Vagina (tissue), 2 donors: ENCODE measurements at regions not wholly inside any gene's neighbourhood (a gene's known extent, or its start where the extent isn't known, plus 50 kb on each side); places are given as distances from the start of the nearest gene placed in this dataset.

Experiments used
- DNase-seq, 2 donors: peaks; one replicate each; pipeline ENCODE4 v3.0.0-alpha.2; 2017; ENCODE audit errors: extremely low spot score in 2 of 2
- H3K27ac ChIP-seq: fragments of 200-600 bp; sonication (generic); one replicate; pipeline ENCODE4 v1.5.1; 2019
- H3K27me3 ChIP-seq: fragments of 200-600 bp; sonication (generic); one replicate; pipeline ENCODE4 v1.5.1; 2019
- H3K36me3 ChIP-seq, 2 donors: fragments of 200-600 bp; sonication (generic); one replicate each; pipeline ENCODE4 v1.5.1; 2017 to 2019
- H3K4me1 ChIP-seq: fragments of 200-600 bp; sonication (generic); one replicate; pipeline ENCODE4 v1.5.1; 2019
- H3K4me3 ChIP-seq, 2 donors: fragments of 200-600 bp; sonication (generic); 1 replicate in 1 of 2; 2 replicates in 1 of 2; pipeline ENCODE4 v1.5.1; 2016 to 2019
- H3K9me3 ChIP-seq: fragments of 200-600 bp; sonication (generic); one replicate; pipeline ENCODE4 v1.5.1; 2019
- POLR2A ChIP-seq, 2 donors: fragments of 450-650 bp; IDR thresholded peaks; one replicate each; pipeline ENCODE4 v1.6.1; 2017; ENCODE audit warnings: antibody characterized with exemption in 2 of 2, mild to moderate bottlenecking in 2 of 2, moderate library complexity in 2 of 2
- POLR2AphosphoS5 ChIP-seq, 2 donors: sonication (generic); formaldehyde crosslinking; IDR thresholded peaks; one replicate each; pipeline ENCODE4 v1.9.0; 2017; ENCODE audit warnings: antibody characterized with exemption in 2 of 2, mild to moderate bottlenecking in 2 of 2, low read depth in 1 of 2; ENCODE audit not compliant: insufficient read depth in 1 of 2
- intact Hi-C: fragments of 100-400 bp; cut with DNase I; formaldehyde crosslinking; loops from one replicate; pipeline ENCODE4 v1.15.1; 2023
- TF ChIP-seq, protein P1 (sequence below), 3 experiments: fragments of 450-650 bp in 2 of 3; fragments of 200-600 bp in 1 of 3; sonication (generic) in 1 of 3; IDR thresholded peaks; one replicate each; pipeline ENCODE4 v1.5.1; 2017 to 2019; ENCODE audit warnings: antibody characterized with exemption in 3 of 3, mild to moderate bottlenecking in 2 of 3, moderate library complexity in 2 of 3

- Histone ChIP-seq H3K4me1 (no peaks in the 10 kb centered on the region), H3K27ac (no peak overlapping the region), H3K9me3 (peaks cover 6% of the 10 kb centered on the region), H3K27me3 (no peaks in the 10 kb centered on the region), H3K4me3 (no peak overlapping the region), H3K36me3 (no peaks in the 10 kb centered on the region)
- DNase-seq, result no peak
- intact Hi-C loops, result no loop called here
- TF ChIP-seq, protein P1, sequence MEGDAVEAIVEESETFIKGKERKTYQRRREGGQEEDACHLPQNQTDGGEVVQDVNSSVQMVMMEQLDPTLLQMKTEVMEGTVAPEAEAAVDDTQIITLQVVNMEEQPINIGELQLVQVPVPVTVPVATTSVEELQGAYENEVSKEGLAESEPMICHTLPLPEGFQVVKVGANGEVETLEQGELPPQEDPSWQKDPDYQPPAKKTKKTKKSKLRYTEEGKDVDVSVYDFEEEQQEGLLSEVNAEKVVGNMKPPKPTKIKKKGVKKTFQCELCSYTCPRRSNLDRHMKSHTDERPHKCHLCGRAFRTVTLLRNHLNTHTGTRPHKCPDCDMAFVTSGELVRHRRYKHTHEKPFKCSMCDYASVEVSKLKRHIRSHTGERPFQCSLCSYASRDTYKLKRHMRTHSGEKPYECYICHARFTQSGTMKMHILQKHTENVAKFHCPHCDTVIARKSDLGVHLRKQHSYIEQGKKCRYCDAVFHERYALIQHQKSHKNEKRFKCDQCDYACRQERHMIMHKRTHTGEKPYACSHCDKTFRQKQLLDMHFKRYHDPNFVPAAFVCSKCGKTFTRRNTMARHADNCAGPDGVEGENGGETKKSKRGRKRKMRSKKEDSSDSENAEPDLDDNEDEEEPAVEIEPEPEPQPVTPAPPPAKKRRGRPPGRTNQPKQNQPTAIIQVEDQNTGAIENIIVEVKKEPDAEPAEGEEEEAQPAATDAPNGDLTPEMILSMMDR (IDR thresholded peaks at IDR 0.05), result no peak
- TF ChIP-seq POLR2A (IDR thresholded peaks at IDR 0.05), result no peak
- no peak for TF ChIP-seq POLR2AphosphoS5 (IDR thresholded peaks at IDR 0.05; ENCODE audit: insufficient read depth in 1 of 2, low read depth in 1 of 2)
These were observed 175.2 kb downstream of the RND3 start for GRCh38 chr2:150312271-150312670.

DNA sequence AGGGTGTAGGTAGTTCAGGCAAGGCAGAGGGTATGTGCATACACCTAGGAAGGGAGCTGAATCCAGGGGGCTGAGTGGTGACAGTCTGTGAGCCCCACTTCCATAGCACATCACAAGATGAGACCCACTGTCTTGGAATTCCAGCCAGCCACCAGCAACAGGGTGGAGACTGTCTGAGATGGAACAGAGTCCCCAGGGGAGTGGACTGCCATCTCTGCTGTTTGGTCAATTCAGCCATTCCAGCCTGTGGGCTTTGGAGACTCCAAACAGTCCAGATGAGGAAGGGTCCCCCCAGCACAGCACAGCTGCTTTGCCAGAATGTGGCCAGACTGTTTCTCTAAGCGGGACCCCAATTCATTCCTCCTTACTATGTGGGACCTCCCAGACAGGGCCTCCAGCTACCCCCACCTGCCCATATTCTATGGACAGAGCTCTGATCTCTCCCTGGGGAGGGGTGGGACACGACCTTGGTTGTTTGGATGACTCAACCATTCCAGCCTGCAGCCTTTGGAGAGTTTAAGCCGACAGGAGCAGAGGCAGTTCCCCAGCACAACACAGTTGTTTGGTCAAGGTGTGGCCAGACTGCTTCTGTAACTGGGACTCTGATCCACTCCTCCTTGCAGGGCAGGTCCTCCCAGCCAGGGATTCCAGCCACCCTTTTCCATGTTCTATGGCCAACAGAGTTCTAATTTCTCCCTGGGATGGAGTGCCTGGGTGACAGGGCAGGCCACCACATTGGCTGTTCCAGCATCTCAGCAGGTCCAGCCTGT is 178.0 kb downstream of the RND3 start:
- Histone ChIP-seq H3K27me3 (no peaks in the 10 kb centered on the region), H3K27ac (no peak overlapping the region)
- DNase-seq, result no peak

GRCh38 chr2:150307258-150307657 is 180.2 kb downstream of the RND3 start:
- no peaks in the 10 kb centered on the region for H3K4me1 ChIP-seq
- H3K36me3 ChIP-seq, result no peaks in the 10 kb centered on the region
- H3K9me3 ChIP-seq, result peaks cover 6% of the 10 kb centered on the region
- intact Hi-C loops, result no loop called here
- no peak for DNase-seq
- no peak overlapping the region for H3K27ac ChIP-seq
- TF ChIP-seq POLR2AphosphoS5 (IDR thresholded peaks at IDR 0.05; ENCODE audit: insufficient read depth in 1 of 2, low read depth in 1 of 2) (no peak), POLR2A (IDR thresholded peaks at IDR 0.05) (no peak)
- TF ChIP-seq, protein P1 (IDR thresholded peaks at IDR 0.05), result no peak
- no peak overlapping the region for H3K4me3 ChIP-seq
- no peaks in the 10 kb centered on the region for H3K27me3 ChIP-seq

More for the DNA sequence above, 178.0 kb downstream of the RND3 start:
- H3K4me3 ChIP-seq, result no peak overlapping the region
- intact Hi-C loops, result no loop called here
- H3K36me3 ChIP-seq, result no peaks in the 10 kb centered on the region
- no peak for TF ChIP-seq POLR2A (IDR thresholded peaks at IDR 0.05)
- no peak for TF ChIP-seq POLR2AphosphoS5 (IDR thresholded peaks at IDR 0.05; ENCODE audit: insufficient read depth in 1 of 2, low read depth in 1 of 2)
- TF ChIP-seq, protein P1 (IDR thresholded peaks at IDR 0.05), result no peak
- H3K4me1 ChIP-seq, result no peaks in the 10 kb centered on the region
- no peaks in the 10 kb centered on the region for H3K9me3 ChIP-seq

DNA sequence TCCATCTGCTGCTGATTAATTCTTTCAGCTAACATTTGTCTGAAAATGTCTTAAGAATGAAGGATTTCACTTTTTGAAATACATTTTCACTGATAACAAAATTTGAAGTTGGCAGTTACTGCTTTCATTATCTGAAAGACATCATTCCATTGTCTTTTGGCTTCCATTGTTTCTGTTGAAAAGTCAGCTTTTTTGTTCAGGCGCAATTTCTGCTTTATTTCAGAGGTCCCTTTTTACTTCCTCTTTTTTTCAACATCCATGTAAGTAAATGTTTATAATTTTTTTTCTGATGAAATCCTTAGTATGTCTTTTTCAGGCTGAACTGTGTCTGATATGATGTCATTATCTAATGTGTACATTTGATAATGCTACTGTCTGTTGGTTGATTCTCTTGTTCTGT is 184.2 kb downstream of the RND3 start:
- no peaks in the 10 kb centered on the region for H3K4me1 ChIP-seq

More for the DNA sequence above, 184.2 kb downstream of the RND3 start:
- intact Hi-C loops, result no loop called here
- TF ChIP-seq POLR2A (IDR thresholded peaks at IDR 0.05) (no peak), POLR2AphosphoS5 (IDR thresholded peaks at IDR 0.05; ENCODE audit: insufficient read depth in 1 of 2, low read depth in 1 of 2) (no peak)
- TF ChIP-seq, protein P1 (IDR thresholded peaks at IDR 0.05), result no peak
- Histone ChIP-seq H3K9me3 (peaks cover 6% of the 10 kb centered on the region), H3K36me3 (no peaks in the 10 kb centered on the region), H3K27ac (no peak overlapping the region), H3K4me3 (no peak overlapping the region), H3K27me3 (no peaks in the 10 kb centered on the region)
- no peak for DNase-seq
